ENCODE measurements at regions not wholly inside any gene's neighbourhood (a gene's known extent, or its start where the extent isn't known, plus 50 kb on each side); places are given as distances from the start of the nearest gene placed in this dataset.

DNA sequence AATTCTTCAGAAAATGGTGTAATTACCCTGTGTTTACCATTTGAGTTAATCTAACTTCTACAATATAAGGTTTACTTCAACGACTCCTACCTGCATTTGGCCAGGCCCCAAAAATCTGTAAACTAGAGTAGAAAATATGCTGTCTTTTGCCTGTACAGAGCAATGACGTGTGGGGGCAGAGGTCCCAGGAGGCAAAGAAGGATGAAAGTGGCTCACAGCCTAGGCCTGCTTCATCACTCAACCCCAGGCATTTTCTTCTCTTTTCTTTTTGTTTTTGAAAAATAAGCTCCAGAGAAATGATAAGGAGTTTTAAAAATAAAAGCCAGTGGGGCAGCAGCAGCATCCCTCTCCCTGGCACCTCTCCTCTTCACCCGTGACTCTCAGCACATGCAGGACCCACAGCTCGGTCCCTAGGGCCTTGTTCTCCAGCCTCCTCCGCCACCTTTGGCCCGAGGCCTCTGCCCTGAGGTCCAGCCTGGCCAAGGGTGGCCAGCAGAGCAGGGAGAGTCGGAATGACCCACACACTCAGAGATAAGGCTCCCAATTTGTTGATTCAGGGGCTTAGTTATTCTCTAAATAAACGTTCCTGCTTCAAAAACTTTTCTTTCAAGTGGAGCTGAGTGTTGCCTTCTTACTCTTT, 76.6 kb upstream of the ADRA1D start:
- TF ChIP-seq EZH2 (IDR thresholded peaks at IDR 0.05), result no peak
- no peak for TF ChIP-seq EGR1 (IDR thresholded peaks at IDR 0.05; ENCODE audit: low read depth)
- TF ChIP-seq, protein P1, sequence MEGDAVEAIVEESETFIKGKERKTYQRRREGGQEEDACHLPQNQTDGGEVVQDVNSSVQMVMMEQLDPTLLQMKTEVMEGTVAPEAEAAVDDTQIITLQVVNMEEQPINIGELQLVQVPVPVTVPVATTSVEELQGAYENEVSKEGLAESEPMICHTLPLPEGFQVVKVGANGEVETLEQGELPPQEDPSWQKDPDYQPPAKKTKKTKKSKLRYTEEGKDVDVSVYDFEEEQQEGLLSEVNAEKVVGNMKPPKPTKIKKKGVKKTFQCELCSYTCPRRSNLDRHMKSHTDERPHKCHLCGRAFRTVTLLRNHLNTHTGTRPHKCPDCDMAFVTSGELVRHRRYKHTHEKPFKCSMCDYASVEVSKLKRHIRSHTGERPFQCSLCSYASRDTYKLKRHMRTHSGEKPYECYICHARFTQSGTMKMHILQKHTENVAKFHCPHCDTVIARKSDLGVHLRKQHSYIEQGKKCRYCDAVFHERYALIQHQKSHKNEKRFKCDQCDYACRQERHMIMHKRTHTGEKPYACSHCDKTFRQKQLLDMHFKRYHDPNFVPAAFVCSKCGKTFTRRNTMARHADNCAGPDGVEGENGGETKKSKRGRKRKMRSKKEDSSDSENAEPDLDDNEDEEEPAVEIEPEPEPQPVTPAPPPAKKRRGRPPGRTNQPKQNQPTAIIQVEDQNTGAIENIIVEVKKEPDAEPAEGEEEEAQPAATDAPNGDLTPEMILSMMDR (IDR thresholded peaks at IDR 0.05 in 2 of 3, conservative IDR thresholded peaks at IDR 0.05 in 1 of 3; ENCODE audit: borderline replicate concordance in 1 of 3, insufficient read depth in 1 of 3, low read depth in 2 of 3, low read length in 2 of 3), result no peak
- no peak for TF ChIP-seq RAD21 (IDR thresholded peaks at IDR 0.05; ENCODE audit: low read depth)
- TF ChIP-seq POLR2A (IDR thresholded peaks at IDR 0.05; ENCODE audit: borderline replicate concordance, extremely low read depth, insufficient read depth, insufficient read length), result no peak
- TF ChIP-seq, protein P2, sequence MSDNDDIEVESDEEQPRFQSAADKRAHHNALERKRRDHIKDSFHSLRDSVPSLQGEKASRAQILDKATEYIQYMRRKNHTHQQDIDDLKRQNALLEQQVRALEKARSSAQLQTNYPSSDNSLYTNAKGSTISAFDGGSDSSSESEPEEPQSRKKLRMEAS (IDR thresholded peaks at IDR 0.05), result no peak
